GM08714 (cell line): ENCODE measurements at regions not wholly inside any gene's neighbourhood (a gene's known extent, or its start where the extent isn't known, plus 50 kb on each side); places are given as distances from the start of the nearest gene placed in this dataset.

Source experiments
- H3K4me3 ChIP-seq: fragments of 200-500 bp; sonication (Bioruptor generic); 2 replicates; pipeline ENCODE4 v1.5.1; 2014; ENCODE audit warnings: mild to moderate bottlenecking, low read length, inconsistent platforms
- ZNF274 ChIP-seq: IDR thresholded peaks from 2 replicates; pipeline ENCODE4 v1.6.1; 2012; ENCODE audit warnings: mild to moderate bottlenecking, low read depth, low read length

- H3K4me3 ChIP-seq: no peak overlapping the region
- no peak for TF ChIP-seq ZNF274
Measured at GRCh38 chr6:91453224-91453878, 866.5 kb upstream of the MAP3K7 start.

GRCh38 chr6:91449539-91449938 lies 862.7 kb upstream of the MAP3K7 start:
- H3K4me3 ChIP-seq: no peak overlapping the region
- TF ChIP-seq ZNF274: no peak

- no peak for TF ChIP-seq ZNF274
- no peak overlapping the region for H3K4me3 ChIP-seq
Measured at GRCh38 chr6:91447530-91448254, 860.8 kb upstream of the MAP3K7 start.

GRCh38 chr6:91447081-91447480 lies 860.2 kb upstream of the MAP3K7 start:
- H3K4me3 ChIP-seq: no peak overlapping the region
- TF ChIP-seq ZNF274: no peak

- H3K4me3 ChIP-seq: no peak overlapping the region
- no peak for TF ChIP-seq ZNF274
Measured at GRCh38 chr6:91443405-91443804, 856.5 kb upstream of the MAP3K7 start.

- TF ChIP-seq ZNF274: no peak
- H3K4me3 ChIP-seq: no peak overlapping the region
Measured at GRCh38 chr6:91442342-91442741, 855.5 kb upstream of the MAP3K7 start.

GRCh38 chr6:91438570-91438969 lies 851.7 kb upstream of the MAP3K7 start:
- no peak for TF ChIP-seq ZNF274
- H3K4me3 ChIP-seq: no peak overlapping the region

GRCh38 chr6:91437315-91437729 lies 850.5 kb upstream of the MAP3K7 start:
- no peak overlapping the region for H3K4me3 ChIP-seq
- no peak for TF ChIP-seq ZNF274

GRCh38 chr6:91436448-91436847 lies 849.6 kb upstream of the MAP3K7 start:
- no peak for TF ChIP-seq ZNF274
- H3K4me3 ChIP-seq: no peak overlapping the region

- TF ChIP-seq ZNF274: no peak
- no peak overlapping the region for H3K4me3 ChIP-seq
Measured at GRCh38 chr6:91435630-91436029, 848.8 kb upstream of the MAP3K7 start.

GRCh38 chr6:91434576-91434975 lies 847.7 kb upstream of the MAP3K7 start:
- no peak overlapping the region for H3K4me3 ChIP-seq
- no peak for TF ChIP-seq ZNF274

- TF ChIP-seq ZNF274: no peak
Measured at GRCh38 chr6:91433660-91434534, 847.0 kb upstream of the MAP3K7 start.

GRCh38 chr6:91428953-91429560 lies 842.2 kb upstream of the MAP3K7 start:
- no peak overlapping the region for H3K4me3 ChIP-seq
- TF ChIP-seq ZNF274: no peak

More at GRCh38 chr6:91433660-91434534, 847.0 kb upstream of the MAP3K7 start:
- H3K4me3 ChIP-seq: no peak overlapping the region

- H3K4me3 ChIP-seq: no peak overlapping the region
- TF ChIP-seq ZNF274: no peak
Measured at GRCh38 chr6:91428296-91428695, 841.4 kb upstream of the MAP3K7 start.
